GM18907 (cell line): ENCODE measurements at regions not wholly inside any gene's neighbourhood (a gene's known extent, or its start where the extent isn't known, plus 50 kb on each side); places are given as distances from the start of the nearest gene placed in this dataset.
"Not testable (repeated sequence)": the region's sequence is repeated elsewhere in the genome, so short reads cannot be mapped to it uniquely, and the experiment has no call there.

ENCODE experiments used
- ATAC-seq: cut with Tn5 transposase; IDR thresholded peaks from one replicate; pipeline ENCODE4 v1.9.1; 2021; ENCODE audit warnings: mild to moderate bottlenecking, moderate library complexity; ENCODE audit not compliant: unreplicated experiment

DNA sequence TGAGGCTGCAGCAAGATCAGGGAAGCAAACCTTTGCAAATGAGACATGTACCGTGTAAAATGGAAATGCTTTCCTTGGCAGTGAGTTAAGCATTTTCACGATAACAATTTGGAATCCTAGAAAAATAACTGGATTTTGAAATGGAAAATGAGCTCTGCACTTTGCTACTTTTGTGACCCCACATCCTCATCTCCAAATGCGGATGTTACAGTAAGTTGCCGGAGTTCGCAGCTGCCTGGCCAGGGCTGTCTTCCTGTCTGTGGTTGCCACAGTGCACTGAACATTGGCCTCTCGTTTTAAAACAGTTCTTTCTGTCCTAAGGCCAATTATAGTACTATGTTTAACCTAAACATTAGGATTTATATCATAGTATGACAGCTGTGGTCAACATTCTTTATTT is 136.2 kb upstream of the FZD8 start:
- peak; percentile 82 for ATAC-seq

DNA sequence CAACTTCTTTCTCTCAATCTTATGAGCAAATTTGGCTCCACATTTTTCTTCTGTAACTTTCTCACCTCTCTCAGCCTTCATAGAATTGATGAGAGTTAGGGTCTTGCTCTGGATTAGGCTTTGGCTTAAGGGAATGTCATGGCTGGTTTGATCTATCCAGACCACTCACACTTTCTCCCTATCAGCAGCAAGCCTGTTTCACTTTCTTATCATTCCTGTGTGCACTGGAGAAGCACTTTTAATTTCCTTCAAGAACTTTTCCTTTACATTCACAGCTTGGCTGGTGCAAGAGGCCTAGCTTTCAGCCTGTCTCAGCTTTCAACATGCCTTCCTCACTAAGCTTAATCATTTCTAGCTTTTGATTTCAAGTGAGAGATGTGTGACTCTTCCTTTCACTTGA is 134.5 kb upstream of the FZD8 start:
- not testable (repeated sequence) for ATAC-seq

DNA sequence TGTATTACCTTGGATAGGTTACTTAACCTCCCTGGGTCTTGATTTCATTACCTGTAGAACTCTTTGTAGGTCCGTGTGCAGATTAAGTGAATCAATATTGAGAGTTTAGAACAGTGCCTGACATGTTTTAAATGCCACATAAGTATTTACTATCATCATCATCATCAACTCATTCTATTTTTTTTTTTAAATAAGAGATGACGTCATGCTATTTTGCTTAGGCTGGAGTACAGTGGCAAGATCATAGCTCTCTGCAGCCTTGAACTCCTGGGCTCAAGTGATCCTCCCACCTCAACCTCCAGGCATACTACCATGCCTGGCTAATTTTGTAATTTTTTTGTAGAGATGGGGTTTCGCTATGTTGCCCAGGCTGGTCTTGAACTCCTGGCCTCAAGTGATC is 132.0 kb upstream of the FZD8 start:
- no peak for ATAC-seq

DNA sequence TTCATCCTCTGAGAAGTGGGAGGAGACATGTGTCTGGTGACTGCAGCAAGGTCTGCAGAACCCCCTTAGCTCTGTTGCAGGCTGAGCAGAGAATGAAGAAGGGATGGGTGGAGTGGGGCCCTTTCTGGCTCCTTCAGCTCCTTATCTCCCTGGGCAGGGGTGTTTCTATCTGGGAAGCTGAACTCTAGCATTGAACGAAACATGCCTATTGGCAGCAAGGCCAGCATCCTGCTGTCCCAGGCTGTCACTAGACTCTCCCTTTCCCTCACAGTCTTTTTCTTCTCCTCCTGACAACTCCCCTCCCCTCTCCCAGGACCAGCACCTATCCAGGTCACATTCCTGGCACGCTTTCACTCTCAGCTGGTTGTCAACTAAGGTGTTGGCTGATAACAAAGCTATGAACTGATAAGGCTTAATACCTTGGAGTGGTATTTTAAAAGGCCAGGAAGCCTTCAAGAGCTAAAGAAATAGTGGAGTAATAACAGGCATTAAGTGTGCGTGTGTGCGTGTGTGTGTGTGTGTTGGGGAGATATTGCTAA is 128.8 kb upstream of the FZD8 start:
- no peak for ATAC-seq

DNA sequence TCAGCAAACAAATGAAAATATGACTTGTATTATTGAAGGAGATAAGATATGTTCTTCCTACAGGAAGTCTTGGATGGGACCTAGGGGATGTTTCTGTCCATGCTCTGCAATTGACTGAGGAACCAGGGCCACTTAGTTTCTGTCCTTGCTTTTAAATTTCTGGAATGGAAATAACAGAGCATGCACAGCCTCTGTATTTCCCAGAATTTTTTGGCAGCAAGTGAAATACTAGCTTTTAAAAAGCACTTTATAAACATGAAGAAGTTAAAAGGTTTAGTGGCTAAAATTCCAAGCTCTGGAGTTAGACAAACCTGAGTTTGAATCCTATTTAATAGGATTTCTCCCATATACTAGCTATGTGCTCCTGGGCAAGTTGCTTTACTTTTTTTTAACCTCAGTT is 127.7 kb upstream of the FZD8 start:
- no peak for ATAC-seq

DNA sequence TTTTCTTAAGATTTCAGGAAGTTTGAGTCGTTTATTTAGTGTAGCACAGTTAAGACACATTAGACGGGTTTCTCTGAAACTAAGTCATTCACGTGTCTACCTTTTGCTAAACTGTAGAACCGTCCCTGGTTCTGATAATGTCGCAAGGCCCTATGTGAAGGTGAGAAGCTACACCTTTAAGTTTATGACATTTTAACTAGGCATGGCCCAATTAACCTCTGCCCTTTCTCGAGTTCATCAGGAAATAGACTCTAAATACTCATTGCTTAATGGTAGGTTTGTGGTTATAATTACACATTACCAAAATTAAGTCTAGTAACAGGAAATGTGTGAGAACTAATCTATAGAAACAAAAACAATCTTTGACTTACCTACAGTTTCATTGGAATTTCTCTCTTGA is 126.6 kb upstream of the FZD8 start:
- ATAC-seq: no peak

DNA sequence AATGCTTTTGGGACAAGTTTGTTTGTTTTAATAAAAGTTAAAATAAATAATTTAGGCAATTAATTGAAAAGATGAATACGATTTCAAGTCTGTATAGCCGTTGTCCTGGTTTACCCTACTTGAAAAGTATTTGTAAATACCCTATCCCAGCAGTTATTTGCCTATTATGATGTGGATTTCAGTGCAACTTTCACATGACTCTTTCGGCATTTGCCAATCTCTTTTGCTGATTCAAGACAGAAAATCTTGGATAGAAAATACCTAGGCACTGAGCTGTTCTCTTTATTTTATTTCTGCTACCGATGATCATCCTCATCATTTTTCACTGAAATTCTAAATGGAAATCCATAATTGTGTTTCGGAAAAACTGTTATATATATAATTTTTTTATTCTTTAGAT is 125.9 kb upstream of the FZD8 start:
- no peak for ATAC-seq

DNA sequence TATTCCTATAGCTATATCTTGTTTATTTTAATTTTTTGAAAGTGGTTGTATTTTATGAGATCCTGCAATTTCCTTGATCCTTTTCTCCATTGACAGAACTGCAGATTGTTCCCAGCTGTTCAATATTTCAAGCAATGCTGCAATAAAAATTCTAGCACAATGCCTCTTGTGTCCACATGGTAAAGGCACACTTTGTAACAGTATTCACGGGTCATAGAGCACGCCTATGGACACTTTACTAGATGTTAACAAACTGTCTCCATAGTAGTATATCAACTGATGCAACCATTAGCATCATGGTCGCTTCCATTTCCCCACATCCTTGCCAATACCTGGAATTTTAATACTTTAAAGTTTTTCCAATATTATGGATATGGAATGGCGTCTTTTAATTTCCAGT is 123.9 kb upstream of the FZD8 start:
- ATAC-seq: no peak

DNA sequence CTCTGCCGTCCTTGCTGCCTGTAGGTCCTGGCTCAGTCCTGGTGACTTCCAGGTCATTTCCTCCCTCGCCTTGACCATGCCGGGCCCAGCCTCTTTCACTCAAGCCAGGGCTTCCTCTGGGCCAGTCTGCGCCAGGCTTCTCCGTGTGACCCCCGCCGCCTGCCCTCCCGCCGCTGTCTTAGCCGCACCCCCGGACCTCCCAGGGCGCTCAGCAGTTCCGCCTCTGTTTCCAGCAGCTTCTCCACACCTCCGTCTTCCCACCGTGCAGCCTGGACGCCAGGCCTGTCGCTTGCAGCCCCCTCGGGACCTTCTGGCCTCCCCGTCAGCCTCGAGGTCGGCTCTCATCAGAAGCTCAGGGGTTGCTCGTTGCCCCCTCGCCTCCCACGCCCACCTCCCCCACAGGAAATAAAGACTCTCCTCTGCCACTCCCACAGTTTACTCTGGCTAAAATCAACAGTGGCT is 123.0 kb upstream of the FZD8 start:
- no peak for ATAC-seq

DNA sequence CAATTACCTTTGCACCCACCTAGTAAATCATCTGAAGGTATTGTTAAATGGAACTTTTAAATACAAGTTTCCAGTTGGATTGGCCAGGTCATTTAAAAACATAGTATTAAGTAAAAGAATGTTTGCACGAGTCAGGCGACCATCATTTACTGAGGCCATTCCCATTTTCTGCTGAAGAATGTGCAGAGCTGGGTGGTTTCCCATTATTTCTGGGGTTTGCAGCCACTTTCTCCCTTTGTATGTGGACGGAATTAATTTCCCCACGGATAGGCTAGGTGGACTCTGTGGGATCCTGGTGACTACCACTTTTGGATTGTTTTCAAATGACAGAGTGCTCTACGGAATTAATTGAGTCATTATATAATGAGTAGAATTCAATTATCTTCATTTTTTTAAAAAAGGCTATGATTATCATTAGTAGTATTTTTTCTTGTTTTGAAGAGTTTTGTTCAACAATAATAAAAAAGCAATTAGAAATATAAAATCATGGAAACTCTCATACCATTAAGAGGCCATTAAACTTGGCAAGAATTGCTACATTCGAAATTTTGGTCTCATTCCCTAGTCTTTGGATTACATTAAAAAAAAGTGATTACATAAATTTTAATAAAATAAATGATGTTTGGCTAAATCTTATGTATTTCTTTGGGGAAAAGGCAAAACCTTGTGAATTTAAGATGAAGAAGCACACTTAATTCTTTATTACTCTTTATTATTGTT is 120.4 kb upstream of the FZD8 start:
- no peak for ATAC-seq

DNA sequence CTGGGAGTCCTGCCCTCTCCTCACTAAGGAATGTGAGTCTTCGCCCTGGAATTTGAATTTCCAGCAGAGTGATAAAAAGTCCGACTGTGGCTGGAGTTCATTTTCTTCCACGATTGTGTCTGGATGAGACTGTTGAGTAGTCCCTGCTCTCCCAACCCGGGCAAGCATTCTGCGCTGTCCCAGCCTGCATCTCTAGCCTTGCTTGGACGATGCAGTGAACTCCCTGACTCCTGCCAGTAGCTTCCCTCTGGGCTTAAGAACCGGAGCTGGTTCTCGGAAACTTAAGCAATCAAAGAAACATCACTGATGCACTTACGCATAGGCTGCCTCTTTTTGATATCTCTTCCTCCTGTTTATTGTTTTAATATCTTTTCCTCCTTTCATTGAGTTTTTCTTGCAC is 116.0 kb upstream of the FZD8 start:
- ATAC-seq: no peak

DNA sequence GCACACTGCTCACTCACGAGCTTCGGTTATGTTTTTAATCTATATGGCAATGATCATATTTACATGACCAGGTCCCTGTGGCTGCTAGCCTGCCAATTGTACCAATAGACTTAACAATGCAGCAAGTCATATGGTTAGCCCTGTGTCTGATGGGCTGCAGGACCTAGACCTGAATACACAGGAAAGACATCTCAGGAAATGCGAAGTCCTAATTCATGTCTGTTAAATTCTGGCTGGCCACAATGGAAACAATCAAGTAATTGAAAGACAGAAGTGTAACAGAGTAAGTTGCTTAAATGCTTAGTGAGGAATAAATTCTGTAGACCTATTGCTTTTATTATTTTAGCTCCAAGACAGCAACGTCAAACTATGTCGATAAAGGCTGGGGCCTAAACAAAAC is 112.4 kb upstream of the FZD8 start:
- ATAC-seq: no peak

DNA sequence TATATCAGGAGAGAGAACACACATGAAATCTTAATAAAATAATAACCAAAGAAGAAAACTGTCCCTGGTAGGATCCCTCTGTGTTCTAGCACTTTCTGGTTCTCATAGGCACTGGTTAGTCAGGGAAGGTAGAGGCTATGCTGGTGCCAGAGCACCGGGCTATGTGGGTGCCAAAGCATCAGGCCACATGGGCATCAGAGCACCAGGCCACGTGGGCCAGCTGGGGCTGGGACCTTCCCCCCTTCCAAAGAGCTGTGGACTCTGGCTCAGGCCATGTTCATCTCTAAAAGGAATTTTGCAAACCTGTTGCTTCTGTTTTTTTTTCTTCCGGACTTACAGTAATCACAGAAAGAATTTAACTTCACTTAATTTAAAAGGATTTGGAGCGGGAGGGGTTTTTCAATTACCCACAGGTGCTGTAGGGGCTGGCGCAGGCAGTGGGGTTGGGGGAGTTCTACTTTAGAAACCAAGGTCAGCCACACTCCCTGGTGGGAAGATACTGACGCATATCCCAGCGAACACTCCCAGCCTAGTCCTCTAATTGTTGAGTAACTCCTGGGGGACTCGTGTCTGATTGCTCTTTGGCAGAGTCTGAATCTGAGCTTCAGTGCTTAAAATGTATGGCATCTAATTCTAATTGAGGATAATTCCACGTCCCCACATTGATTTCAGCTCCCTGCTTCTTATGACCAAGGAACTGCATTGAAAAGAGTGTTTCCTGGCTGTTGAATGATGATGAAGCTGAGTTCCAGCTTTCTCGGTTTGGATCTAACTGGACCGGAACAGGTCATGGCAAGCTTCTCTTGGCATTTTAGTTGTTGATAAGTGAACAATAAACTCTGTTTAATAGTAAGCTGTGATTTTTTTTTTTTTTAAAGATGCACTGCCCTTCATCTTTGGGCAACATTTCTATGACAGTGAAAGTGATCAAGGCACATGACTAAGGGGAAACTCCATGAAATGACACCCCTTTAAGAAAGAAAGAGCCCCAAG is 110.7 kb upstream of the FZD8 start:
- ATAC-seq: no peak

DNA sequence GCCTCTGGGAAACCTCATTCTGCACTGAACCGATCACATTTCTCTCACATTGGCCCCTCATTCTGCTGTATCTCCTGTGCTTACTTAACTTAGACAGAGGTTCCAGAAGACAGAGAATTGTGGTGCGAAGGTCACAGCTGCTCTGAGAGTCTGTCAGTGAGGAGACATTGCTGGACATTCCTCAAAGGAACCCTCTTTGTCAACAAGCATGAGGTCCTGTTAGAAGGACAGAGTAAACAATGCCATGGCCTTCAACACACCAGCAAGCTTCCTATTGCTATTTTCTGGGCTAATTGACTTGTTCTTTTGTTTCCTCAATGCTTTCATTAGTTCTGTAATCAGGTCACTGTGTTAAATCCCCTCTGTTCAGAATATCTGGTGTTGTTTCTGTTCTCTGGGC is 109.3 kb upstream of the FZD8 start:
- no peak for ATAC-seq

DNA sequence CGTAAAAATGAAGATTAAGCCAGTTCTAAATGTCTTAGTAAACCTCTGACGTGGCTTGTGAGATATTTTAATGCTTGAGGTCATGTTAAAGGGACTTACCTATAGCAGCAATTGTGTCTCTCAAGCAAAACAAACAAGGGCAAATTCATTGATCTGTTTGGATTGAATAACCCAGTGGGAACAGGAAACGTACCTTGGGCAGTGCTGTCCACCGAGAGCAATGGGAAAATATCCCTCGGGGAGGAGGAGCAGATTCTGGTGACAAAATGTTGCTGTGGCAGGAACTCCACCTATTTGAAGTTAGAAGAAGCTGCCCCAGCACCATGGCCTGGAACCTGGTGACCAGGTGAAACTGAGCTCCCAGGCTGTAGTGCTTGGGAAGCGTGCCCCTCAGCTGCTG is 107.1 kb upstream of the FZD8 start:
- ATAC-seq: no peak

DNA sequence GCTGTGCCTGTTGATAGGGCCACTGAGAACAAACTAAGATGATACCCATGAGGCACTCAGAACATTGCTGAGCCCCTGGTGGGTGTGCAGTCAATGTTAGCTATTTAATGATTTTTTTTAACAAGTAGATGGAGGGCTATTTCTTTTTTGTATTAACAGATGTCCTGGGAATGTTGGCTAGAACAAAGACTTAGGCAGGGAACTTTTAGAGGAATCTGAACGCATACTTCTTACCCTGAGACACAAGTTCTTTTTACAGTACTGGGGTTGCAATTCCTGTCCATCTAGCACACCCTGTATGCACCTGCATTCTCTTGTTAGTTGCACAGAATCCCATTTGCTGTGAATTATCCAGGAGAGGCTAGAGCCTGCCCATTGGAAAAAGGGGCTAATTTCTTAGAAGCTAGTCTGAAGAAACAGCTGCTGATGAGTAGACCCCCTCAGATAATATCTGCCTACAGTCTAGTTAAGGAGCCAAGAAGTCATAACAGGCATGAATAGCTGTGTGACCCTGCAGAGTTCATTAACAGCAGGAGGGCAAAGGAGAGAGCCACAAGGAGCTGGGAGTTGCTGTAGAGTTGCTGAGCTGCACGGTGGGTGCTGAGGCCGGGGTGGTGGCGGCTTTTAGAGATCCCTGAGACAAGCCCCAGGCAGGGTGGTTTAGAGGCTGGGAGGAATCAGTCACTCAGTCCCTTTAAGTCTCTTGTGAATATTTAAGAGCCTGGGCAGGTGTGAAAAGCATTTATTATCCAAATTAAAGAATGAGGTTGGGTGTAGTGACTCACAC is 103.7 kb upstream of the FZD8 start:
- no peak for ATAC-seq

DNA sequence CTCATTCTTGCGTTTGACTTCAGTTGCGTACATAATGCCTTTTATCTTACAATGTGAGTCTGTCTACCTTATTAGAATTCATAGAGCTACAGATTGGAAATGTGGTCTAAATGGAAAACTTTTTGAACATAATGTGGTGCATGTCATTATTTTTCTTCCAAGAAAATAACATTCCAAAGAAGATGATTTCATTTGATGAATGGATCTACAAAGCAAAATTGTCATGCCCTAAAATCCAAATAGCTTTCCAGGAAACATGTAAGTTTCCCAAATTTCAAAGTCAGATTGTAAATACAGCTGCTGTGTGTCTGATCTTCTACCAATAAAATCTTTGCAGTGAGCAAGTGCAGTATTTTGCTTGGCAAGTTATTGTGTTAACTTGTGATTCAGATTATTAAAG is 101.8 kb upstream of the FZD8 start:
- no peak for ATAC-seq

DNA sequence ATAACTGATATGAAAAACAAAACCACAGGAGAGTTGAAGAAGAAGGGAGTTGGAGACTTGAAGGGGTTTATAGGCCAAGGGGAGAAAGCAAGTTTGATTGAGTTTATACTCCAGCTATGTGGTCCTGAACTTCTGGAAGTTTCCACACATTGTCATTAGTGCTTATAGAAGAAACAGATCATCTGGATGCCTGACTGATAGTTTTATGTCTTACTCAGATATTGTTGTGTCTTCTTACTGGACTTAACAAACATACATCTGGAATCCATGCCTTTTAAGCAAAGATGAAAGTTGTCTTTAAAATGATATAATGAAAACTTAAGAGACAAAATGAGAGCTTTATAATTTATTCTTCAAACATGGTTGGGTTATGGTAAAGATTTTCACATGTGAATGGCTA is 101.3 kb upstream of the FZD8 start:
- ATAC-seq: no peak

DNA sequence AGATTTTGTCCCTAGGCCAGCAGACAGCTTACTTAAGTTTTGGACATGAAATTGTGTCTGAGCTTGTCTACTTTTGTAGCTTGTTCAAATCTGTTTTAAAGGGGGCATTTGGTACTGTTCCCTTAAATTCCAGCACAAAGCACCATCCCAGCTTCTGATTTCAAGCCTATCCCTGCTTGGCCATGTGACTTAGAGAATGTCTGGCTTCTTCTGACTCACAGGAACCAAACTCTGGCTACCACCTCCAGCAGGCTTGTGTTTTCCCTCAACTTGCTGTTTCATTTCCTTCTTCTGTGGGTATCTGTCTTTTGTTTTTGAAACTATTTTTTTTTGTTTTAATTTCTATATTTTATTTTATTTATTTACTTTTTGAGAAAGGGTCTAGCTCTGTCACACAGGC is 97.9 kb upstream of the FZD8 start:
- ATAC-seq: no peak

DNA sequence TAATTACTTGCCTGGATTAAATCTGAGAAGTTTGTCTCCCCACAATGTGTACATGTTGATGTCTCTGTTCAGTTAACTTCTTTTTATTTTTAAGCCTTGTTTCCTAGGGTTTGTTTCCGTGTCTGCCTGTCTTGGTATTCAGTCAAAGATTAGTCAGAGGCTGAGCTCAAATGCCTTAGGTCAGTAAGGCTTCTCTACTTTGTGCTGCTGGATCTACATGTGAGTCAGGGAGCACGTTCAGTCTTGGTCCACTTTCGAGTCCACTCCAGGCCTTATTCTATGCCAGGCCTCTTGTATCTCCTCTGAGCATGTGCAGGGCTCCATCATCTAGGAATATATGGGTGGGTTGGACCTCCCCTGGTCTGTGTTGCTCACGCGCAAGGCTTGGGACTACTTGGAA is 93.3 kb upstream of the FZD8 start:
- ATAC-seq: no peak

DNA sequence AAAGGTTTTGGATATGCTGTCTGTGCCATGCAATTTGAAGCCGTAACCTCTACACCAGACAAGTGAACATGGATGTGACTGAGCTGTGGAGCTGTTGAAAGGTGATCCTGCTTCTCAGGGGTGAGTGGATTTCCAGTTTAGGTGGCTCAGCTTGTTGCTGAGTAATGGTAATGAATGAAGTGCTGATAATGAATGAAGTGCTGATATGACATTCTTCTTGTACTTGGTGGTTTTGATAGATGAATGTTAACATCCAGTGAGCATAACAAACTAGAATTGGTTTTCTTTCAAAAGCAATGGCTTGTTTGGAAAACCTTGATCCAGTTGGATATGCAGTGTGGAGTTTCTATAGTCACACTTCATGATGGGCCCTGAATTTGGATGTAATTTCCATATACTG is 89.7 kb upstream of the FZD8 start:
- no peak for ATAC-seq
